ENCODE measurements at regions not wholly inside any gene's neighbourhood (a gene's known extent, or its start where the extent isn't known, plus 50 kb on each side); places are given as distances from the start of the nearest gene placed in this dataset.
A peak's percentile ranks its signal among the peaks of the same experiment; 100 is the strongest.

DNA sequence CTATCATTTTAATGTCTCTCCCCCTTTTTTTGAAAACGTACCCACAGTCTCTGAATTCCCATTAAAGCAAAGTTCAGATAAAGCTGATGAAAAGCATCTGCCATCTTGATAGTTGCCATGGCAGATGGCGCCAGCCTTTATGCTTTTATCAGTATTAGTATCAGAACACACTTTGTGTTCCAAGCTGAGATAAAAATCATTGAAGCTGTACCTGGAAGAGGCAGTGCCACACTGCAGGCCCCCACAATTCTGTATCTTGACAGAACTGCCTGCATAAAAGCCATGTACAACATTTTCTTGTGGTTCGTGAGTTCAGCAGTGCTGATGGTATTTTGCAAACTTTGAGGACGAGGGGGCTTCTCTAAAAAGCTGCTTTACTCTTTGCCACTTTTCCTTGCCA is 311.7 kb downstream of the SATB1 start:
- WGBS (ENCODE audit: low lambda C conversion rate): 80% methylated on average over 4 of the region's 4 CpGs
- Histone ChIP-seq H3F3A (replicated peaks; ENCODE audit: insufficient read depth) (no peaks in the 10 kb centered on the region), H3K9me3 (no peaks in the 10 kb centered on the region), H3K4me3 (ENCODE audit: low read depth in 2 of 2, low read length in 1 of 2) (no peak overlapping the region), H4K20me1 (ENCODE audit: insufficient read depth) (no peaks in the 10 kb centered on the region), H3K36me3 (replicated peaks in 1 of 2; ENCODE audit: control insufficient read depth in 1 of 2, insufficient read depth in 2 of 2, low read length in 1 of 2) (no peaks in the 10 kb centered on the region), H3K4me2 (no peak overlapping the region), H3K79me2 (ENCODE audit: insufficient read depth) (no peaks in the 10 kb centered on the region), H3K27ac (ENCODE audit: low read depth in 2 of 2, low read length in 1 of 2) (peak overlapping the region in 1 of 2 experiments; percentile 90; a peak in 2 of 4 replicates), H3K9me2 (no peaks in the 10 kb centered on the region), H3K4me1 (ENCODE audit: control insufficient read depth in 1 of 2, insufficient read depth in 2 of 2, low read depth in 1 of 2, low read length in 1 of 2) (peaks cover 0 to 25% of the 10 kb centered on the region in 2 experiments; a peak in 2 of 4 replicates), H2AFZ (ENCODE audit: low read depth) (no peak overlapping the region), H3K9ac (no peak overlapping the region), H3K27me3 (ENCODE audit: insufficient read depth) (no peaks in the 10 kb centered on the region)
- peak; percentile 38 for DNase-seq
- ChIA-PET CTCF (interaction anchor here (1.0 to 2.3 kb wide), 4 partner anchors 12 to 1563 kb away, joined by 3 to 17 read pairs (median 4); no protein-coding TSS in a partner anchor), POLR2A (interaction anchor here (0.7 to 3.1 kb wide), 7 partner anchors 13 to 371 kb away, joined by 4 to 29 read pairs (median 6); partner anchors contain the start of genes SATB1 and TBC1D5)
- TF ChIP-seq NFIC (IDR thresholded peaks at IDR 0.05; ENCODE audit: borderline replicate concordance): no peak
- TF ChIP-seq NRF1 (IDR thresholded peaks at IDR 0.05; ENCODE audit: low read depth, low read length): no peak
- TF ChIP-seq, protein P1, sequence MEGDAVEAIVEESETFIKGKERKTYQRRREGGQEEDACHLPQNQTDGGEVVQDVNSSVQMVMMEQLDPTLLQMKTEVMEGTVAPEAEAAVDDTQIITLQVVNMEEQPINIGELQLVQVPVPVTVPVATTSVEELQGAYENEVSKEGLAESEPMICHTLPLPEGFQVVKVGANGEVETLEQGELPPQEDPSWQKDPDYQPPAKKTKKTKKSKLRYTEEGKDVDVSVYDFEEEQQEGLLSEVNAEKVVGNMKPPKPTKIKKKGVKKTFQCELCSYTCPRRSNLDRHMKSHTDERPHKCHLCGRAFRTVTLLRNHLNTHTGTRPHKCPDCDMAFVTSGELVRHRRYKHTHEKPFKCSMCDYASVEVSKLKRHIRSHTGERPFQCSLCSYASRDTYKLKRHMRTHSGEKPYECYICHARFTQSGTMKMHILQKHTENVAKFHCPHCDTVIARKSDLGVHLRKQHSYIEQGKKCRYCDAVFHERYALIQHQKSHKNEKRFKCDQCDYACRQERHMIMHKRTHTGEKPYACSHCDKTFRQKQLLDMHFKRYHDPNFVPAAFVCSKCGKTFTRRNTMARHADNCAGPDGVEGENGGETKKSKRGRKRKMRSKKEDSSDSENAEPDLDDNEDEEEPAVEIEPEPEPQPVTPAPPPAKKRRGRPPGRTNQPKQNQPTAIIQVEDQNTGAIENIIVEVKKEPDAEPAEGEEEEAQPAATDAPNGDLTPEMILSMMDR (IDR thresholded peaks at IDR 0.05): no peak
- peak; percentile 47; the same call in 1 of the 2 replicates for TF ChIP-seq FOXJ3 (CRISPR knock-in tag; IDR thresholded peaks at IDR 0.05)
- TF ChIP-seq, protein P2, sequence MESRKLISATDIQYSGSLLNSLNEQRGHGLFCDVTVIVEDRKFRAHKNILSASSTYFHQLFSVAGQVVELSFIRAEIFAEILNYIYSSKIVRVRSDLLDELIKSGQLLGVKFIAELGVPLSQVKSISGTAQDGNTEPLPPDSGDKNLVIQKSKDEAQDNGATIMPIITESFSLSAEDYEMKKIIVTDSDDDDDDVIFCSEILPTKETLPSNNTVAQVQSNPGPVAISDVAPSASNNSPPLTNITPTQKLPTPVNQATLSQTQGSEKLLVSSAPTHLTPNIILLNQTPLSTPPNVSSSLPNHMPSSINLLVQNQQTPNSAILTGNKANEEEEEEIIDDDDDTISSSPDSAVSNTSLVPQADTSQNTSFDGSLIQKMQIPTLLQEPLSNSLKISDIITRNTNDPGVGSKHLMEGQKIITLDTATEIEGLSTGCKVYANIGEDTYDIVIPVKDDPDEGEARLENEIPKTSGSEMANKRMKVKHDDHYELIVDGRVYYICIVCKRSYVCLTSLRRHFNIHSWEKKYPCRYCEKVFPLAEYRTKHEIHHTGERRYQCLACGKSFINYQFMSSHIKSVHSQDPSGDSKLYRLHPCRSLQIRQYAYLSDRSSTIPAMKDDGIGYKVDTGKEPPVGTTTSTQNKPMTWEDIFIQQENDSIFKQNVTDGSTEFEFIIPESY (IDR thresholded peaks at IDR 0.05; ENCODE audit: borderline replicate concordance, low read depth): no peak
- peak; percentile 50; the same call in 1 of the 2 replicates for TF ChIP-seq RAD21 (IDR thresholded peaks at IDR 0.05; ENCODE audit: low read length)
- no peak for TF ChIP-seq RXRA (IDR thresholded peaks at IDR 0.05; ENCODE audit: borderline replicate concordance, low read depth)
- TF ChIP-seq TEAD4 (IDR thresholded peaks at IDR 0.05; ENCODE audit: borderline replicate concordance, insufficient read depth): no peak
- TF ChIP-seq, protein P3, sequence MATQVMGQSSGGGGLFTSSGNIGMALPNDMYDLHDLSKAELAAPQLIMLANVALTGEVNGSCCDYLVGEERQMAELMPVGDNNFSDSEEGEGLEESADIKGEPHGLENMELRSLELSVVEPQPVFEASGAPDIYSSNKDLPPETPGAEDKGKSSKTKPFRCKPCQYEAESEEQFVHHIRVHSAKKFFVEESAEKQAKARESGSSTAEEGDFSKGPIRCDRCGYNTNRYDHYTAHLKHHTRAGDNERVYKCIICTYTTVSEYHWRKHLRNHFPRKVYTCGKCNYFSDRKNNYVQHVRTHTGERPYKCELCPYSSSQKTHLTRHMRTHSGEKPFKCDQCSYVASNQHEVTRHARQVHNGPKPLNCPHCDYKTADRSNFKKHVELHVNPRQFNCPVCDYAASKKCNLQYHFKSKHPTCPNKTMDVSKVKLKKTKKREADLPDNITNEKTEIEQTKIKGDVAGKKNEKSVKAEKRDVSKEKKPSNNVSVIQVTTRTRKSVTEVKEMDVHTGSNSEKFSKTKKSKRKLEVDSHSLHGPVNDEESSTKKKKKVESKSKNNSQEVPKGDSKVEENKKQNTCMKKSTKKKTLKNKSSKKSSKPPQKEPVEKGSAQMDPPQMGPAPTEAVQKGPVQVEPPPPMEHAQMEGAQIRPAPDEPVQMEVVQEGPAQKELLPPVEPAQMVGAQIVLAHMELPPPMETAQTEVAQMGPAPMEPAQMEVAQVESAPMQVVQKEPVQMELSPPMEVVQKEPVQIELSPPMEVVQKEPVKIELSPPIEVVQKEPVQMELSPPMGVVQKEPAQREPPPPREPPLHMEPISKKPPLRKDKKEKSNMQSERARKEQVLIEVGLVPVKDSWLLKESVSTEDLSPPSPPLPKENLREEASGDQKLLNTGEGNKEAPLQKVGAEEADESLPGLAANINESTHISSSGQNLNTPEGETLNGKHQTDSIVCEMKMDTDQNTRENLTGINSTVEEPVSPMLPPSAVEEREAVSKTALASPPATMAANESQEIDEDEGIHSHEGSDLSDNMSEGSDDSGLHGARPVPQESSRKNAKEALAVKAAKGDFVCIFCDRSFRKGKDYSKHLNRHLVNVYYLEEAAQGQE (IDR thresholded peaks at IDR 0.05; ENCODE audit: low read depth, low read length): no peak
- no peak for TF ChIP-seq SIN3A (IDR thresholded peaks at IDR 0.05; ENCODE audit: borderline replicate concordance, low read depth, low read length)
- no peak for TF ChIP-seq GABPA (IDR thresholded peaks at IDR 0.05; ENCODE audit: low read depth)
- no peak for TF ChIP-seq EZH2phosphoT487 (IDR thresholded peaks at IDR 0.05; ENCODE audit: borderline replicate concordance, low read depth)
- TF ChIP-seq ELF1 (IDR thresholded peaks at IDR 0.05): no peak
- TF ChIP-seq, protein P4, sequence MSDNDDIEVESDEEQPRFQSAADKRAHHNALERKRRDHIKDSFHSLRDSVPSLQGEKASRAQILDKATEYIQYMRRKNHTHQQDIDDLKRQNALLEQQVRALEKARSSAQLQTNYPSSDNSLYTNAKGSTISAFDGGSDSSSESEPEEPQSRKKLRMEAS (IDR thresholded peaks at IDR 0.05; ENCODE audit: low read depth): no peak
- no peak for TF ChIP-seq YY1 (IDR thresholded peaks at IDR 0.05; ENCODE audit: low read depth)
- TF ChIP-seq, protein P5, sequence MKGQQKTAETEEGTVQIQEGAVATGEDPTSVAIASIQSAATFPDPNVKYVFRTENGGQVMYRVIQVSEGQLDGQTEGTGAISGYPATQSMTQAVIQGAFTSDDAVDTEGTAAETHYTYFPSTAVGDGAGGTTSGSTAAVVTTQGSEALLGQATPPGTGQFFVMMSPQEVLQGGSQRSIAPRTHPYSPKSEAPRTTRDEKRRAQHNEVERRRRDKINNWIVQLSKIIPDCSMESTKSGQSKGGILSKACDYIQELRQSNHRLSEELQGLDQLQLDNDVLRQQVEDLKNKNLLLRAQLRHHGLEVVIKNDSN (IDR thresholded peaks at IDR 0.05; ENCODE audit: borderline replicate concordance, low read depth): no peak
- TF ChIP-seq RFX5 (IDR thresholded peaks at IDR 0.05; ENCODE audit: low read length): 0 out of 2 replicates have a peak, but pooled peaks have one; percentile 6
- no peak for TF ChIP-seq MEF2A (IDR thresholded peaks at IDR 0.05; ENCODE audit: borderline replicate concordance, low read depth)
- peak in 1 of 2 experiments; percentile 97; a peak in 2 of 4 replicates for TF ChIP-seq EP300 (IDR thresholded peaks at IDR 0.05; ENCODE audit: borderline replicate concordance in 1 of 2, low read depth in 1 of 2, low read length in 1 of 2)
- TF ChIP-seq POLR2AphosphoS5 (IDR thresholded peaks at IDR 0.05; ENCODE audit: low read depth, low read length): no peak
- TF ChIP-seq FOXM1 (IDR thresholded peaks at IDR 0.05; ENCODE audit: low read depth): no peak
- TF ChIP-seq, protein P6, sequence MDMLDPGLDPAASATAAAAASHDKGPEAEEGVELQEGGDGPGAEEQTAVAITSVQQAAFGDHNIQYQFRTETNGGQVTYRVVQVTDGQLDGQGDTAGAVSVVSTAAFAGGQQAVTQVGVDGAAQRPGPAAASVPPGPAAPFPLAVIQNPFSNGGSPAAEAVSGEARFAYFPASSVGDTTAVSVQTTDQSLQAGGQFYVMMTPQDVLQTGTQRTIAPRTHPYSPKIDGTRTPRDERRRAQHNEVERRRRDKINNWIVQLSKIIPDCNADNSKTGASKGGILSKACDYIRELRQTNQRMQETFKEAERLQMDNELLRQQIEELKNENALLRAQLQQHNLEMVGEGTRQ (IDR thresholded peaks at IDR 0.05; ENCODE audit: borderline replicate concordance, low read depth, low read length): no peak
- peak; percentile 82; the same call in 1 of the 2 replicates for TF ChIP-seq RCOR1 (IDR thresholded peaks at IDR 0.05; ENCODE audit: low read length)
- peak; percentile 32; the same call in 1 of the 2 replicates for TF ChIP-seq TCF12 (IDR thresholded peaks at IDR 0.05)
- no peak for TF ChIP-seq TAF1 (IDR thresholded peaks at IDR 0.05; ENCODE audit: borderline replicate concordance, low read depth, low read length)

Measured in SK-N-SH (cell line).